ENCODE measurements at regions not wholly inside any gene's neighbourhood (a gene's known extent, or its start where the extent isn't known, plus 50 kb on each side); places are given as distances from the start of the nearest gene placed in this dataset.
A peak's percentile ranks its signal among the peaks of the same experiment; 100 is the strongest.

GRCh38 chr6:66662721-66663507, 955.9 kb upstream of the EYS start:
- Mint-ChIP-seq H3K36me3 (ENCODE audit: low read depth) (no peaks in the 10 kb centered on the region), H3K9me3 (ENCODE audit: low read depth) (no peaks in the 10 kb centered on the region), H3K27ac (ENCODE audit: unreplicated experiment) (no peak overlapping the region), H3K4me1 (ENCODE audit: low read depth) (no peaks in the 10 kb centered on the region), H3K4me3 (ENCODE audit: unreplicated experiment) (no peak overlapping the region), H3K27me3 (ENCODE audit: low read depth) (no peaks in the 10 kb centered on the region)
- no peak for DNase-seq (ENCODE audit: low spot score)
- TF ChIP-seq, protein P1, sequence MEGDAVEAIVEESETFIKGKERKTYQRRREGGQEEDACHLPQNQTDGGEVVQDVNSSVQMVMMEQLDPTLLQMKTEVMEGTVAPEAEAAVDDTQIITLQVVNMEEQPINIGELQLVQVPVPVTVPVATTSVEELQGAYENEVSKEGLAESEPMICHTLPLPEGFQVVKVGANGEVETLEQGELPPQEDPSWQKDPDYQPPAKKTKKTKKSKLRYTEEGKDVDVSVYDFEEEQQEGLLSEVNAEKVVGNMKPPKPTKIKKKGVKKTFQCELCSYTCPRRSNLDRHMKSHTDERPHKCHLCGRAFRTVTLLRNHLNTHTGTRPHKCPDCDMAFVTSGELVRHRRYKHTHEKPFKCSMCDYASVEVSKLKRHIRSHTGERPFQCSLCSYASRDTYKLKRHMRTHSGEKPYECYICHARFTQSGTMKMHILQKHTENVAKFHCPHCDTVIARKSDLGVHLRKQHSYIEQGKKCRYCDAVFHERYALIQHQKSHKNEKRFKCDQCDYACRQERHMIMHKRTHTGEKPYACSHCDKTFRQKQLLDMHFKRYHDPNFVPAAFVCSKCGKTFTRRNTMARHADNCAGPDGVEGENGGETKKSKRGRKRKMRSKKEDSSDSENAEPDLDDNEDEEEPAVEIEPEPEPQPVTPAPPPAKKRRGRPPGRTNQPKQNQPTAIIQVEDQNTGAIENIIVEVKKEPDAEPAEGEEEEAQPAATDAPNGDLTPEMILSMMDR (IDR thresholded peaks at IDR 0.05): no peak

GRCh38 chr6:66662196-66662595, 955.2 kb upstream of the EYS start:
- Mint-ChIP-seq H3K4me3 (ENCODE audit: unreplicated experiment) (no peak overlapping the region), H3K27ac (ENCODE audit: unreplicated experiment) (no peak overlapping the region), H3K27me3 (ENCODE audit: low read depth) (no peaks in the 10 kb centered on the region), H3K36me3 (ENCODE audit: low read depth) (no peaks in the 10 kb centered on the region), H3K9me3 (ENCODE audit: low read depth) (peaks cover 4% of the 10 kb centered on the region), H3K4me1 (ENCODE audit: low read depth) (no peaks in the 10 kb centered on the region)
- TF ChIP-seq, protein P1 (IDR thresholded peaks at IDR 0.05): peak; percentile 81
- DNase-seq (ENCODE audit: low spot score): no peak

GRCh38 chr6:66655420-66655819, 948.4 kb upstream of the EYS start:
- H3K9me3 Mint-ChIP-seq (ENCODE audit: low read depth): peaks cover 34% of the 10 kb centered on the region
- H3K27me3 Mint-ChIP-seq (ENCODE audit: low read depth): no peaks in the 10 kb centered on the region
- H3K27ac Mint-ChIP-seq (ENCODE audit: unreplicated experiment): no peak overlapping the region
- H3K4me3 Mint-ChIP-seq (ENCODE audit: unreplicated experiment): no peak overlapping the region
- DNase-seq (ENCODE audit: low spot score): peak; percentile 90
- TF ChIP-seq, protein P1 (IDR thresholded peaks at IDR 0.05): no peak
- no peaks in the 10 kb centered on the region for H3K4me1 Mint-ChIP-seq (ENCODE audit: low read depth)
- no peaks in the 10 kb centered on the region for H3K36me3 Mint-ChIP-seq (ENCODE audit: low read depth)

DNA sequence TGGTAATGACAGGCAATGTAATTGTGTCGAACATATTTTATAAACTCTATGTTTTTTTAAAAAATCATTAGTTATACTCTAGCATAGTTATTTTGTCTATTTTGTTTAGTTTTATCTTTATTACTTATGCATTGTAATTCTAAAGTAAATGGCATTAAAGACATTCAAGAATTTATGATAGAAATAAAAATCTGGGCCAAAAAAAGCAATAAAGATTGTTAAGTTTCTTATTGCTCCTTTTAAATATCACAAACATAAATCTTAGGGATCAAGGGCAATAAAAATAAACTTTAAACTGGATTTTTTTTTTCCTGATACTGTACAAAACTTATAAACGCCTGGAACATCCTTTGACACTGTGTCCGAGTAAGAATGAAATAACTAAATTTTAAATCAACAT, 931.5 kb upstream of the EYS start:
- Mint-ChIP-seq H3K36me3 (ENCODE audit: low read depth) (no peaks in the 10 kb centered on the region), H3K27ac (ENCODE audit: unreplicated experiment) (no peak overlapping the region), H3K4me3 (ENCODE audit: unreplicated experiment) (no peak overlapping the region), H3K9me3 (ENCODE audit: low read depth) (peaks cover 6% of the 10 kb centered on the region), H3K4me1 (ENCODE audit: low read depth) (no peaks in the 10 kb centered on the region), H3K27me3 (ENCODE audit: low read depth) (no peaks in the 10 kb centered on the region)
- DNase-seq (ENCODE audit: low spot score): no peak
- TF ChIP-seq, protein P1 (IDR thresholded peaks at IDR 0.05): no peak

DNA sequence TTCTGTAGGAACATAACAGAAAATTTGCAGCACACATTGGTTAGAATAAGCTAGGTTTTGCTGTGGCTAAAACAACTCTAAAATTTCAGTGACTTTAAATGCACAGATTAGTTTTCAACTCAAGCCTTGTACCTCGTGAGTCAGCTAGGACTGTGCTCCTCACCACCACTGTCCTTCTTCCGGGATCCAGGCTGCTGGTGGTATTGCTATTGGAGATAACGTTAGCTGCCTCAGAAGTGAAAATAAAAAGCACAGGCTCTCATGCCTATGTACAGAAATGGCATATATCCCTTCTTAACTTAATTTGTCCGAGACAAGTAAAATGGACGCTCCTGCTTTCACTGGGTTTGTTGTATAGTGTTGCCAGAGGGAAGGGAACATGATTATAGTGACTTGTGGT, 931.1 kb upstream of the EYS start:
- Mint-ChIP-seq H3K36me3 (ENCODE audit: low read depth) (no peaks in the 10 kb centered on the region), H3K27me3 (ENCODE audit: low read depth) (no peaks in the 10 kb centered on the region), H3K27ac (ENCODE audit: unreplicated experiment) (no peak overlapping the region), H3K9me3 (ENCODE audit: low read depth) (peaks cover 9% of the 10 kb centered on the region), H3K4me1 (ENCODE audit: low read depth) (no peaks in the 10 kb centered on the region), H3K4me3 (ENCODE audit: unreplicated experiment) (no peak overlapping the region)
- DNase-seq (ENCODE audit: low spot score): no peak
- TF ChIP-seq, protein P1 (IDR thresholded peaks at IDR 0.05): no peak
